ENCODE measurements at regions not wholly inside any gene's neighbourhood (a gene's known extent, or its start where the extent isn't known, plus 50 kb on each side); places are given as distances from the start of the nearest gene placed in this dataset.

DNA sequence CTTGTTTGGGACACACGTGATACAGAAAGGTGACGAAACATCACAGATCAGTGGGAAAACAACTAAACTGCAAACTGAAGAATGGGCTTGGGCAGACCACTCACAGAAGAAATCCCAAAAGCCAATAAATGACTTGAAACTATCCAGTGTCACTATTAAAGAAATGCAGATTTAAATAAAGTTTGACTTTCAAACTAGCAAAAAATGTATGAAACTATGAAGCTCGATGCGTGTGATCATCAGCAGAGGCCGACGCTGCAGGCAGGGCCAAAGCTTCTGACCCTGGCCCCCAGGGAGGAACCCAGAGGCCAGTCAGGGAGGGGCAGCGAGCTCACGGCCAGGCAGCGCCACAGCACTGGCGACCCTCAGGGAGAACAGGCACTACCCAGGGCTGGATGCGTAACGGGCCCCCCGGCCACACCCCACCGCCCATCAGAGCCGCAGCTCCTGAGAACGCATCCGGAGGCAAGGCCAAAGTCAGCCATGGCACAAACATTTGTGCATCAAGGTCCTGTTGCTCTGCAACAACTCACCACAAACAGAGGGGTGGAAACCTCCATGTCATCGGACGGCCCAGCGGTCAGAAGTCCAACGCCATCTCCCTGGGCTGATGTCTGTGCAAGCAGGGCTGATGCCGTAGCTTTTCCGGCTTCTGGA lies 94.1 kb downstream of the YTHDF1 start:
- peak; percentile 43; the same call in 1 of the 2 replicates for TF ChIP-seq EZH2 (conservative IDR thresholded peaks at IDR 0.05; ENCODE audit: low read depth, low read length)
- no peak for TF ChIP-seq ZNF354B (CRISPR knock-in tag; IDR thresholded peaks at IDR 0.05)
- TF ChIP-seq, protein P1, sequence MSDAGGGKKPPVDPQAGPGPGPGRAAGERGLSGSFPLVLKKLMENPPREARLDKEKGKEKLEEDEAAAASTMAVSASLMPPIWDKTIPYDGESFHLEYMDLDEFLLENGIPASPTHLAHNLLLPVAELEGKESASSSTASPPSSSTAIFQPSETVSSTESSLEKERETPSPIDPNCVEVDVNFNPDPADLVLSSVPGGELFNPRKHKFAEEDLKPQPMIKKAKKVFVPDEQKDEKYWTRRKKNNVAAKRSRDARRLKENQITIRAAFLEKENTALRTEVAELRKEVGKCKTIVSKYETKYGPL (CRISPR knock-in tag; IDR thresholded peaks at IDR 0.05): no peak
- TF ChIP-seq, protein P2, sequence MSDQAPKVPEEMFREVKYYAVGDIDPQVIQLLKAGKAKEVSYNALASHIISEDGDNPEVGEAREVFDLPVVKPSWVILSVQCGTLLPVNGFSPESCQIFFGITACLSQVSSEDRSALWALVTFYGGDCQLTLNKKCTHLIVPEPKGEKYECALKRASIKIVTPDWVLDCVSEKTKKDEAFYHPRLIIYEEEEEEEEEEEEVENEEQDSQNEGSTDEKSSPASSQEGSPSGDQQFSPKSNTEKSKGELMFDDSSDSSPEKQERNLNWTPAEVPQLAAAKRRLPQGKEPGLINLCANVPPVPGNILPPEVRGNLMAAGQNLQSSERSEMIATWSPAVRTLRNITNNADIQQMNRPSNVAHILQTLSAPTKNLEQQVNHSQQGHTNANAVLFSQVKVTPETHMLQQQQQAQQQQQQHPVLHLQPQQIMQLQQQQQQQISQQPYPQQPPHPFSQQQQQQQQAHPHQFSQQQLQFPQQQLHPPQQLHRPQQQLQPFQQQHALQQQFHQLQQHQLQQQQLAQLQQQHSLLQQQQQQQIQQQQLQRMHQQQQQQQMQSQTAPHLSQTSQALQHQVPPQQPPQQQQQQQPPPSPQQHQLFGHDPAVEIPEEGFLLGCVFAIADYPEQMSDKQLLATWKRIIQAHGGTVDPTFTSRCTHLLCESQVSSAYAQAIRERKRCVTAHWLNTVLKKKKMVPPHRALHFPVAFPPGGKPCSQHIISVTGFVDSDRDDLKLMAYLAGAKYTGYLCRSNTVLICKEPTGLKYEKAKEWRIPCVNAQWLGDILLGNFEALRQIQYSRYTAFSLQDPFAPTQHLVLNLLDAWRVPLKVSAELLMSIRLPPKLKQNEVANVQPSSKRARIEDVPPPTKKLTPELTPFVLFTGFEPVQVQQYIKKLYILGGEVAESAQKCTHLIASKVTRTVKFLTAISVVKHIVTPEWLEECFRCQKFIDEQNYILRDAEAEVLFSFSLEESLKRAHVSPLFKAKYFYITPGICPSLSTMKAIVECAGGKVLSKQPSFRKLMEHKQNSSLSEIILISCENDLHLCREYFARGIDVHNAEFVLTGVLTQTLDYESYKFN (CRISPR knock-in tag; conservative IDR thresholded peaks at IDR 0.05): no peak
- TF ChIP-seq NFIC (IDR thresholded peaks at IDR 0.05; ENCODE audit: low read length): no peak
- TF ChIP-seq, protein P3, sequence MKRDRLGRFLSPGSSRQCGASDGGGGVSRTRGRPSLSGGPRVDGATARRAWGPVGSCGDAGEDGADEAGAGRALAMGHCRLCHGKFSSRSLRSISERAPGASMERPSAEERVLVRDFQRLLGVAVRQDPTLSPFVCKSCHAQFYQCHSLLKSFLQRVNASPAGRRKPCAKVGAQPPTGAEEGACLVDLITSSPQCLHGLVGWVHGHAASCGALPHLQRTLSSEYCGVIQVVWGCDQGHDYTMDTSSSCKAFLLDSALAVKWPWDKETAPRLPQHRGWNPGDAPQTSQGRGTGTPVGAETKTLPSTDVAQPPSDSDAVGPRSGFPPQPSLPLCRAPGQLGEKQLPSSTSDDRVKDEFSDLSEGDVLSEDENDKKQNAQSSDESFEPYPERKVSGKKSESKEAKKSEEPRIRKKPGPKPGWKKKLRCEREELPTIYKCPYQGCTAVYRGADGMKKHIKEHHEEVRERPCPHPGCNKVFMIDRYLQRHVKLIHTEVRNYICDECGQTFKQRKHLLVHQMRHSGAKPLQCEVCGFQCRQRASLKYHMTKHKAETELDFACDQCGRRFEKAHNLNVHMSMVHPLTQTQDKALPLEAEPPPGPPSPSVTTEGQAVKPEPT (CRISPR knock-in tag; IDR thresholded peaks at IDR 0.05; ENCODE audit: low read depth): no peak
- no peak for TF ChIP-seq GATAD2A (CRISPR knock-in tag; IDR thresholded peaks at IDR 0.05)
- no peak for TF ChIP-seq ARHGAP35 (CRISPR knock-in tag; IDR thresholded peaks at IDR 0.05; ENCODE audit: borderline replicate concordance)
- TF ChIP-seq ZNF605 (CRISPR knock-in tag; IDR thresholded peaks at IDR 0.05): no peak
- TF ChIP-seq ONECUT2 (CRISPR knock-in tag; IDR thresholded peaks at IDR 0.05): no peak

All from HepG2 (cell line).